ENCODE measurements at regions not wholly inside any gene's neighbourhood (a gene's known extent, or its start where the extent isn't known, plus 50 kb on each side); places are given as distances from the start of the nearest gene placed in this dataset.
"Not testable (repeated sequence)": the region's sequence is repeated elsewhere in the genome, so short reads cannot be mapped to it uniquely, and the experiment has no call there.

- CTCF ChIA-PET = no interaction called here
- H3K9me3 Mint-ChIP-seq (ENCODE audit: low read depth) = no peaks in the 10 kb centered on the region
- H3K27me3 Mint-ChIP-seq = no peaks in the 10 kb centered on the region
- no peak overlapping the region for H3K27ac Mint-ChIP-seq
- H3K4me3 Mint-ChIP-seq = no peak overlapping the region
- ATAC-seq = no peak
- no peak for DNase-seq
- H3K36me3 Mint-ChIP-seq = no peaks in the 10 kb centered on the region
- H3K4me1 Mint-ChIP-seq = no peaks in the 10 kb centered on the region
These were observed 104.1 kb upstream of the FOXP2 start for GRCh38 chr7:114310345-114311110.

- CTCF ChIA-PET = no interaction called here
These were observed 104.9 kb upstream of the FOXP2 start for GRCh38 chr7:114309729-114310128.

GRCh38 chr7:114303301-114303700 lies 111.3 kb upstream of the FOXP2 start:
- Mint-ChIP-seq H3K9me3 (ENCODE audit: low read depth) (no peaks in the 10 kb centered on the region), H3K4me3 (no peak overlapping the region), H3K4me1 (no peaks in the 10 kb centered on the region), H3K27ac (no peak overlapping the region), H3K27me3 (no peaks in the 10 kb centered on the region), H3K36me3 (no peaks in the 10 kb centered on the region)
- no peak for DNase-seq
- CTCF ChIA-PET = no interaction called here
- ATAC-seq = no peak

More at GRCh38 chr7:114309729-114310128, 104.9 kb upstream of the FOXP2 start:
- DNase-seq = no peak
- no peak for ATAC-seq
- Mint-ChIP-seq H3K36me3 (no peaks in the 10 kb centered on the region), H3K27ac (no peak overlapping the region), H3K4me1 (no peaks in the 10 kb centered on the region), H3K9me3 (ENCODE audit: low read depth) (no peaks in the 10 kb centered on the region), H3K4me3 (no peak overlapping the region), H3K27me3 (no peaks in the 10 kb centered on the region)

GRCh38 chr7:114302858-114303257 lies 111.8 kb upstream of the FOXP2 start:
- no peak overlapping the region for H3K4me3 Mint-ChIP-seq
- no peaks in the 10 kb centered on the region for H3K9me3 Mint-ChIP-seq (ENCODE audit: low read depth)
- H3K4me1 Mint-ChIP-seq = no peaks in the 10 kb centered on the region
- CTCF ChIA-PET = no interaction called here
- no peak for DNase-seq
- no peak for ATAC-seq
- no peaks in the 10 kb centered on the region for H3K36me3 Mint-ChIP-seq
- no peak overlapping the region for H3K27ac Mint-ChIP-seq
- H3K27me3 Mint-ChIP-seq = no peaks in the 10 kb centered on the region

- ATAC-seq = no peak
- Mint-ChIP-seq H3K27ac (no peak overlapping the region), H3K36me3 (no peaks in the 10 kb centered on the region), H3K4me3 (no peak overlapping the region), H3K9me3 (ENCODE audit: low read depth) (no peaks in the 10 kb centered on the region), H3K4me1 (no peaks in the 10 kb centered on the region), H3K27me3 (no peaks in the 10 kb centered on the region)
- DNase-seq = no peak
- CTCF ChIA-PET = no interaction called here
These were observed 116.6 kb upstream of the FOXP2 start for GRCh38 chr7:114298011-114298410.

GRCh38 chr7:114297121-114297520 lies 117.5 kb upstream of the FOXP2 start:
- CTCF ChIA-PET = no interaction called here
- Mint-ChIP-seq H3K4me1 (no peaks in the 10 kb centered on the region), H3K36me3 (no peaks in the 10 kb centered on the region), H3K27ac (no peak overlapping the region), H3K27me3 (no peaks in the 10 kb centered on the region), H3K9me3 (ENCODE audit: low read depth) (no peaks in the 10 kb centered on the region), H3K4me3 (no peak overlapping the region)
- ATAC-seq (no peak), DNase-seq (no peak)

GRCh38 chr7:114295522-114295921 lies 119.1 kb upstream of the FOXP2 start:
- H3K27ac Mint-ChIP-seq = no peak overlapping the region
- H3K36me3 Mint-ChIP-seq = no peaks in the 10 kb centered on the region
- H3K4me1 Mint-ChIP-seq = no peaks in the 10 kb centered on the region
- H3K27me3 Mint-ChIP-seq = no peaks in the 10 kb centered on the region
- ATAC-seq (no peak), DNase-seq (no peak)
- H3K9me3 Mint-ChIP-seq (ENCODE audit: low read depth) = no peaks in the 10 kb centered on the region
- CTCF ChIA-PET = no interaction called here
- no peak overlapping the region for H3K4me3 Mint-ChIP-seq

- no peaks in the 10 kb centered on the region for H3K4me1 Mint-ChIP-seq
- DNase-seq (no peak), ATAC-seq (no peak)
- no peak overlapping the region for H3K27ac Mint-ChIP-seq
- no peaks in the 10 kb centered on the region for H3K9me3 Mint-ChIP-seq (ENCODE audit: low read depth)
- no peak overlapping the region for H3K4me3 Mint-ChIP-seq
- no peaks in the 10 kb centered on the region for H3K36me3 Mint-ChIP-seq
- no peaks in the 10 kb centered on the region for H3K27me3 Mint-ChIP-seq
- CTCF ChIA-PET = no interaction called here
These were observed 120.6 kb upstream of the FOXP2 start for GRCh38 chr7:114294036-114294435.

- ATAC-seq (no peak), DNase-seq (no peak)
- Mint-ChIP-seq H3K27me3 (no peaks in the 10 kb centered on the region), H3K36me3 (no peaks in the 10 kb centered on the region), H3K4me1 (no peaks in the 10 kb centered on the region), H3K9me3 (ENCODE audit: low read depth) (no peaks in the 10 kb centered on the region), H3K27ac (no peak overlapping the region), H3K4me3 (no peak overlapping the region)
- CTCF ChIA-PET = no interaction called here
These were observed 121.2 kb upstream of the FOXP2 start for GRCh38 chr7:114293289-114294012.

- no peak for DNase-seq
- Mint-ChIP-seq H3K4me3 (no peak overlapping the region), H3K36me3 (no peaks in the 10 kb centered on the region), H3K27me3 (no peaks in the 10 kb centered on the region), H3K9me3 (ENCODE audit: low read depth) (no peaks in the 10 kb centered on the region), H3K4me1 (no peaks in the 10 kb centered on the region), H3K27ac (no peak overlapping the region)
- CTCF ChIA-PET = no interaction called here
- ATAC-seq = no peak
These were observed 134.7 kb upstream of the FOXP2 start for GRCh38 chr7:114279901-114280300.

- Mint-ChIP-seq H3K36me3 (no peaks in the 10 kb centered on the region), H3K27ac (no peak overlapping the region), H3K27me3 (no peaks in the 10 kb centered on the region), H3K4me3 (no peak overlapping the region), H3K4me1 (no peaks in the 10 kb centered on the region), H3K9me3 (ENCODE audit: low read depth) (no peaks in the 10 kb centered on the region)
- CTCF ChIA-PET = no interaction called here
- ATAC-seq = no peak
- DNase-seq = no peak
These were observed 141.4 kb upstream of the FOXP2 start for GRCh38 chr7:114273218-114273617.

- CTCF ChIA-PET = no interaction called here
- DNase-seq (no peak), ATAC-seq (no peak)
- Mint-ChIP-seq H3K36me3 (no peaks in the 10 kb centered on the region), H3K9me3 (ENCODE audit: low read depth) (peaks cover 2% of the 10 kb centered on the region), H3K4me3 (no peak overlapping the region), H3K27me3 (no peaks in the 10 kb centered on the region), H3K27ac (no peak overlapping the region), H3K4me1 (no peaks in the 10 kb centered on the region)
These were observed 144.9 kb upstream of the FOXP2 start for GRCh38 chr7:114269714-114270113.

- H3K27ac Mint-ChIP-seq; DNase-seq; H3K36me3 Mint-ChIP-seq; CTCF ChIA-PET; ATAC-seq; H3K4me1 Mint-ChIP-seq; H3K27me3 Mint-ChIP-seq; H3K4me3 Mint-ChIP-seq; H3K9me3 Mint-ChIP-seq (ENCODE audit: low read depth): not testable (repeated sequence)
These were observed 147.1 kb upstream of the FOXP2 start for GRCh38 chr7:114267550-114267949.

- CTCF ChIA-PET = no interaction called here
These were observed 150.6 kb upstream of the FOXP2 start for GRCh38 chr7:114264023-114264422.

More at GRCh38 chr7:114264023-114264422, 150.6 kb upstream of the FOXP2 start:
- no peak for DNase-seq
- Mint-ChIP-seq H3K9me3 (ENCODE audit: low read depth) (peaks cover 2% of the 10 kb centered on the region), H3K27ac (no peak overlapping the region), H3K36me3 (no peaks in the 10 kb centered on the region), H3K4me3 (no peak overlapping the region), H3K4me1 (no peaks in the 10 kb centered on the region), H3K27me3 (no peaks in the 10 kb centered on the region)
- ATAC-seq = no peak

Measured in activated CD8-positive, alpha-beta memory T cell treated with anti-CD3 and anti-CD28 coated beads, Interleukin-2, amount 10 ng/mL, durations not matched to agents 7 days and 5 days (primary cell).